GM18502 (cell line): ENCODE measurements at regions not wholly inside any gene's neighbourhood (a gene's known extent, or its start where the extent isn't known, plus 50 kb on each side); places are given as distances from the start of the nearest gene placed in this dataset.

Experiments
- ATAC-seq: cut with Tn5 transposase; IDR thresholded peaks from one replicate; pipeline ENCODE4 v1.9.1; 2021; ENCODE audit warnings: mild to moderate bottlenecking; ENCODE audit not compliant: unreplicated experiment, poor library complexity

GRCh38 chr18:3357516-3357915 is 92.5 kb upstream of the TGIF1 start:
- no peak for ATAC-seq

- ATAC-seq = no peak
These were observed 91.7 kb upstream of the TGIF1 start for GRCh38 chr18:3358310-3358709.

DNA sequence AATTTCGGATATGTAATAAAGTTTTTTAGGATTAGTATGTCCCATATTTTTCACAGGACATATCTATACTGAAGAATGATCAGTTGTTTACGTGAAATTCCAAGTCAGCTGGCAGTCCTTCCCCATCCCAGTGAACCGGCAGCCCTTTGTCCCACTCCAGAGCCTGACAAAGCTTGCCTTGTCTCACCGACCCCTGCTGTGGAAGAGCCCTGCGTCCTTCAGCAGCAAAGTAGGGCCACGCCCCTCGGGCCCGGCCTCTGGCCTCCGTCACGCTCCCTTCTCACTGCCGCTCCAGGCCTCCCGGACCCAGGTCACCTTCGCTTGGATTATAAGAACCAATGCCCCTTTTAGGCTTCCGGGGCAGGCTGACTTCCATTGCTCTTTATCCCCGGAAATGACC is 89.8 kb upstream of the TGIF1 start:
- no peak for ATAC-seq

- no peak for ATAC-seq
These were observed 82.4 kb upstream of the TGIF1 start for GRCh38 chr18:3367491-3368091.

- ATAC-seq = no peak
These were observed 81.8 kb upstream of the TGIF1 start for GRCh38 chr18:3368193-3368592.

GRCh38 chr18:3379685-3380084 is 70.3 kb upstream of the TGIF1 start:
- no peak for ATAC-seq

DNA sequence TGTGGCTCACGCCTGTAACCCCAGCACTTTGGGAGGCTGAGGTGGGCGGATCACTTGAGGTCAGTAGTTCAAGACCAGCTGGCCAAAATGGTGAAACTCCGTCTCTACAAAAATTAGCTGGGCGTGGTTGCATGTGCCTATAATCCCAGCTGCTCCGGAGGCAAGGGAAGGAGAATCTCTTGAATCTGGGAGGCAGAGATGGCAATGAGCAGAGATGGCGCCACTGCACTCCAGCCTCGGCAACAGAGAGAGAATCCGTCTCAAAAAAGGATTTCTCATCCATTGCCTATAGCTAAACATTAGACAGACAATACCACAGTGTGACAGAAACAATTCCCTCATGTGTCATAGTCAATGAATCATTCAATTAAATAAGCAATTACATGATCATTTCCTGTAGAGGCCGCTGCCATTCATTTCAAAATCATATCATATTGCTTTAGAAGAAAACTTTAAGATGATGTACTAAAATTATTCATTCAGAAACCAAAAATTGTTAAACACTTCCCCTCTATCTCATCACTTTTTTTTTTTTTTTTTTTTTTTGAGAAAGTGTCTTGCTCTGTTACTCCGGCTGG is 69.5 kb upstream of the TGIF1 start:
- no peak for ATAC-seq

DNA sequence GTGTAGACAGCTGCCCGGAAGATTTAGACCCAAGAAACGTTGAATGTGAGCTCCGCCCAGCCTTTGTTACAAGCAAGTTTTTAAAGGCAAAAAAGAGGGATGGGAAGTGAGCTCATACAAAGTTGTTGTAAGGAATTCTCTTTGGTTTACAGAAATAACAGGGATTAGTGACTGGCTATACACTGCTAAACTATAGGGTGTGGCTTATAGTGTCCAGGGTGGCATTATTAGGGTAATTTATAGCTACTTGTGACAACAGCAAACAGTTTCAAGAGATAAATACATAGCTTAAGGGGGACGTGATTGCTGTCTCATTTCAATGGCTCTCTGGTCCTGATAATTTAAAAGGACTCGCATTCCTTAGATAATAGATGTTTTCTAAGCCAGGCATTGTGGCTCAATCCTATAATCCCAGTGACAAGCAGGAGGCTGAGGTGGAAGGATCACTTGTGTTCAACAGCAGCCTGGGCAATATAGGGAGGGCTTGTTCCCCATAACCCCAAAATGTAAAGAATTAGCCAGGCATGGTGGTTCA is 66.5 kb upstream of the TGIF1 start:
- ATAC-seq = no peak

GRCh38 chr18:3384664-3385563 is 65.1 kb upstream of the TGIF1 start:
- ATAC-seq = peak; percentile 64

- ATAC-seq = no peak
These were observed 61.6 kb upstream of the TGIF1 start for GRCh38 chr18:3388323-3388722.

DNA sequence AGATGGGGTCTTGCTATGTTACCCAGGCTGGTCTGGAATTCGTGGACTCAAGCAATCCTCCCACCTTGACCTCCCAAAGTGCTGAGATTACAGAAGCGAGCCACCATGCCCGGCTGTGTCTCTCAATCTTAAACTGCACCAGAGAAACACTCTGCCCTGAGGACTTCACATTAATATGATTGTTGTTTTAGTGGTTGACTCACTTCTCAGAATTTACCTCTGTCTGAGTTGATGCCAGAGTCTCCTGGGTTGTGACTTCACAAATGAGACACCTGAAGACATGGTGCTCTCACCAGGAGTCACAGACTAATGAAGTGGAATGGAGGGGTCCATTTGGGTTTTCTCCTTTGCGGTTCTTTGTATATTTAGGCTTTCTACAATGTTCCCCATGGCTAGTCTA is 61.0 kb upstream of the TGIF1 start:
- ATAC-seq = no peak

- no peak for ATAC-seq
These were observed 60.0 kb upstream of the TGIF1 start for GRCh38 chr18:3389977-3390376.

DNA sequence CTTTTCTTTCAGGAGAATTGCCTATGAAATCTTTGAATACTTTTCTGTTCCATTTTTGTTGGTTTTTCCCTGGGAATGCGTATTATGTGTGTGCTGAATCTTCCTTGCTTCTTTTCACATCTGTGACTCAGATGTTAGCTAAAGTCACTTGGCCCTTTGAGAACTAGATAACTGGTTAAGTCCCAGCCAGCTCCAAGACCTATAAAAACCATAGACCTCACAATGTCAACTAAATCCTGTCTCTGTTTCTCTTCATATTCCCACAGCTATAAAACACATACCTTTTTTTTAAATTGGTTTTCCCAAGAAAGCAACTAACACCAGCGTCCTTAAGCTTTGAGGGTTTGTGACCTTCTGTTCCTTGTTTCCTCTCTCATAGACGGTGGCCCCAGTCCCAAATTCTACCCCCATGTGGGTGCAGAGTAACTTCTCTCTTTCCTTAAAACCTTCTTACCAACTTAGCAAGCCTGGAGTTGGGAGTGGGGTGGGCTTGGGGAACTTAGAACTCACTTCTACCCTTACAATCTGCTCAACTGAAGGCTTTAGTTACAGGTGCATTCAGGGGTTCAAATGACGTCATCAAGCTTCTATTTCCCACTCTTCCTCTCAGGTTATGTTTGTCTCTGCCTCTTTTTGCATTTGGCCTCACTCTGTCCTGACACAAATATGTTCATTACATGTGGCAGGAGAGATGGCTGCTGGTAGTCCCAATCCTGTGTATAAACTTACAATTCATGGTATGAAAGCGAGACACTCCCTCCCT is 58.1 kb upstream of the TGIF1 start:
- ATAC-seq = no peak

GRCh38 chr18:3392467-3392855 is 57.5 kb upstream of the TGIF1 start:
- no peak for ATAC-seq

DNA sequence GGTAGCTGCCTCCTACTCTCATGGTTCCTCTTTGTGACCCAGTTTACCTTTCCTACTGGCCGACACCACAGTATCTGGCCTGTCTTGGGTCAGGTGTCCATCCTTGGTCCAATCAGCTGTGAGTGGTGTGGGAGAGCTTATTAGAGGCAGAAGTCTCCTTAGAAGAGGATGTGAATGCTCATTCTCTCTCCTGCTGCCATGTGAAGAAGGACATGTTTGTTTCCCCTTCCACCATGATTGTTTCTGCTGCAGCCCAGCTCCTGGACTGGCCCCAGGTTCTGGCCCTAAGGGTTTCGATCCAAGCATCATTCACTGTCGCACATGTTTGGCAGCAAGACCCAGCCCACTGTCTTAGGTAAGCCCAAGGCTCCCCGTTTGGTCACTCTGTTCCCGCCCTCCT is 55.3 kb upstream of the TGIF1 start:
- no peak for ATAC-seq

DNA sequence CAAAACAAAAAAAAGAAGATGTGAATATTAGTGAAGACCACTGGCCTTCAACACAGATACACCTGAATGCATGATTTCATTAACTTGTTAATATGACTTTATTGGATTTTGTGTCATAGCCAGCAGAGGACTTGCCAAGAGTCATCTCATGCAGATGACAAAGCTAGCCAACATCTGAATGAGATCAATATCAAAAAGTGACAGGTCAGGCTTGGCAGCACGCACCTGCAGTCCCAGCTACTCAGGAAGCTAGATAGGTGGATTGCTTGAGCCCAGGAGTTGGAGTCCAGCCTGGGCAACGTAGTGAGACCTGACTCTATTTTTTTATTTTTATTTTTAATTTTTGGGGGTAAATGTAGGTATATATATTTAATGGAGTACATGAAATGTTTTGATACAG is 54.5 kb upstream of the TGIF1 start:
- ATAC-seq = no peak

GRCh38 chr18:3397031-3397750 is 52.8 kb upstream of the TGIF1 start:
- ATAC-seq = no peak

DNA sequence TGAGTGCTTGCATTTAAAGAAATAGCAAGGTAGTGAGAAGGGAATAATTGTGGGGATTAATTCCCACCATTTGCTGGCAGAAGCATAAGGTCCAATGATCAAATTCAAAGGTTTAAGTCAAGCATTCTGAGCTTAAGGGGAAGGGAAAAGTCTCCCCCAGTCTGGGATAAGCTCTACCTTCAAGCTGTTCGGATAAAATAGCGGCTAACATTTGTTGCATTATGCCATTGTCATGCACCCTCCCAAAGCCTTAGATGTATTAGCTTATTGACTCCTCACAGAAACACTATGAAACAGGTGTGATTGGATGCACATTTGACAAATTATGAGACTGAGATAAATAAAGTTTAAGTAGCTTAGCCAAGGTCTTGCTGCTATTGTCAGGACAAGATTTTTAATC is 52.2 kb upstream of the TGIF1 start:
- ATAC-seq = no peak
